LNCaP clone FGC (cell line): ENCODE measurements at regions not wholly inside any gene's neighbourhood (a gene's known extent, or its start where the extent isn't known, plus 50 kb on each side); places are given as distances from the start of the nearest gene placed in this dataset.

Experiments used
- DNase-seq: peaks from one replicate; pipeline ENCODE4 v3.0.0-alpha.2; 2011; ENCODE audit warnings: low read depth
- H3K4me3 ChIP-seq: 2 replicates; pipeline ENCODE4 v1.5.1; 2011; ENCODE audit warnings: mild to moderate bottlenecking, low read depth, low read length, control low read depth
- CTCF ChIP-seq: IDR thresholded peaks from 2 replicates; pipeline ENCODE4 v1.5.1; 2012; ENCODE audit warnings: mild to moderate bottlenecking; ENCODE audit not compliant: control insufficient read depth, insufficient read depth; ENCODE audit errors: extremely low read depth

- no peak for DNase-seq
- no peak for TF ChIP-seq CTCF
- no peak overlapping the region for H3K4me3 ChIP-seq
These were observed 164.8 kb downstream of the C7orf25 start for GRCh38 chr7:42747044-42747443.

- H3K4me3 ChIP-seq, result no peak overlapping the region
- no peak for TF ChIP-seq CTCF
- no peak for DNase-seq
These were observed 165.7 kb downstream of the C7orf25 start for GRCh38 chr7:42746214-42746613.

- DNase-seq, result no peak
- TF ChIP-seq CTCF, result peak; percentile 74
- H3K4me3 ChIP-seq, result no peak overlapping the region
These were observed 166.4 kb downstream of the C7orf25 start for GRCh38 chr7:42745357-42746059.

GRCh38 chr7:42744746-42745145, 167.1 kb downstream of the C7orf25 start:
- H3K4me3 ChIP-seq, result no peak overlapping the region
- TF ChIP-seq CTCF, result no peak
- DNase-seq, result no peak

- DNase-seq, result no peak
- no peak overlapping the region for H3K4me3 ChIP-seq
- no peak for TF ChIP-seq CTCF
These were observed 168.6 kb downstream of the C7orf25 start for GRCh38 chr7:42743077-42743858.

- TF ChIP-seq CTCF, result no peak
- H3K4me3 ChIP-seq, result no peak overlapping the region
- DNase-seq, result no peak
These were observed 169.6 kb downstream of the C7orf25 start for GRCh38 chr7:42742318-42742717.

GRCh38 chr7:42740408-42740807, 171.5 kb downstream of the C7orf25 start:
- no peak overlapping the region for H3K4me3 ChIP-seq
- no peak for TF ChIP-seq CTCF
- DNase-seq, result no peak
